ENCODE measurements at regions not wholly inside any gene's neighbourhood (a gene's known extent, or its start where the extent isn't known, plus 50 kb on each side); places are given as distances from the start of the nearest gene placed in this dataset.

DNA sequence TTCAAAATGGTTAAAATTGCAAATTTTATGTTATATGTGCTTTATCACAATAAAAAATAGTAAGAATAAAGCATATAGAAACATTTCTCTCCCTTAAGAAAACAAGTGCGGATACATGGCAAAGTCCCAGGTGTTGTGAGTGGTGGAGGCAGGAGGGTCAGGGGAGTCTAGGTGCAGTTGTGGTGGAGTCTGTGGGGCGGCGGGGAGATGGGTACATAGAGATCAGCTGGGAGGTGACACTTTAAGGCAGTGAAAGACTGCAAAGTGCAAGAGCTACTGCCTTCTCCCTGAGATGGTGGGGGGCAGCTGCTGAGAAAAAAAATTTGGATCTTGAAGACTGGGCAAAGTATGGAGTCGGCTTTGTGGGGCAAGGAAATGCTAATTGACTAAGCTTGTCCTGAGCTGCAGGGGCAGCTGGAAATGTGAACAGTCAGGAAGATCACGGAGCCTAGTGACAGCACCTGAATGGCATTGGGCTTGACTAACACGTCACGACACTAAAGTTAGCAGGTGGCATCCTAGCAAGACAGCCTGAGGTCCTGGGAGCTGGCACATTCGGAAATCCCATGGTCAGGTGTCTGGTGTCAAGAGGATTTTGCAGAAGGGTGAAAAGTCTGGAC is 72.9 kb upstream of the IRS2 start:
- H3K36me3 Mint-ChIP-seq (ENCODE audit: insufficient read depth in 1 of 3, low read depth in 3 of 3): no peaks in the 10 kb centered on the region
- TF ChIP-seq, protein P1, sequence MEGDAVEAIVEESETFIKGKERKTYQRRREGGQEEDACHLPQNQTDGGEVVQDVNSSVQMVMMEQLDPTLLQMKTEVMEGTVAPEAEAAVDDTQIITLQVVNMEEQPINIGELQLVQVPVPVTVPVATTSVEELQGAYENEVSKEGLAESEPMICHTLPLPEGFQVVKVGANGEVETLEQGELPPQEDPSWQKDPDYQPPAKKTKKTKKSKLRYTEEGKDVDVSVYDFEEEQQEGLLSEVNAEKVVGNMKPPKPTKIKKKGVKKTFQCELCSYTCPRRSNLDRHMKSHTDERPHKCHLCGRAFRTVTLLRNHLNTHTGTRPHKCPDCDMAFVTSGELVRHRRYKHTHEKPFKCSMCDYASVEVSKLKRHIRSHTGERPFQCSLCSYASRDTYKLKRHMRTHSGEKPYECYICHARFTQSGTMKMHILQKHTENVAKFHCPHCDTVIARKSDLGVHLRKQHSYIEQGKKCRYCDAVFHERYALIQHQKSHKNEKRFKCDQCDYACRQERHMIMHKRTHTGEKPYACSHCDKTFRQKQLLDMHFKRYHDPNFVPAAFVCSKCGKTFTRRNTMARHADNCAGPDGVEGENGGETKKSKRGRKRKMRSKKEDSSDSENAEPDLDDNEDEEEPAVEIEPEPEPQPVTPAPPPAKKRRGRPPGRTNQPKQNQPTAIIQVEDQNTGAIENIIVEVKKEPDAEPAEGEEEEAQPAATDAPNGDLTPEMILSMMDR (conservative IDR thresholded peaks at IDR 0.05): no peak
- Histone ChIP-seq H4K91ac (ENCODE audit: insufficient read length, low read depth, low read length) (no peak overlapping the region), H4K8ac (replicated peaks; ENCODE audit: insufficient read length, low read depth, low read length) (no peak overlapping the region), H3K27me3 (ENCODE audit: insufficient read depth, low read length) (no peaks in the 10 kb centered on the region), H3K4me2 (ENCODE audit: insufficient read depth, insufficient read length, low read length) (no peak overlapping the region), H2AFZ (ENCODE audit: low read length) (no peak overlapping the region), H3K9me3 (ENCODE audit: control insufficient read depth, low read depth, low read length) (no peaks in the 10 kb centered on the region), H3K56ac (ENCODE audit: insufficient read length, low read depth, low read length) (no peak overlapping the region), H3K4me1 (ENCODE audit: insufficient read depth, low read length) (peaks cover 3% of the 10 kb centered on the region; the same call in 1 of the 2 replicates), H2BK120ac (ENCODE audit: low read depth, low read length, poor library complexity, severe bottlenecking) (no peak overlapping the region), H3K18ac (ENCODE audit: insufficient read length, low read depth, low read length) (no peak overlapping the region), H4K5ac (ENCODE audit: insufficient read length, low read depth, low read length) (no peak overlapping the region), H3K79me2 (ENCODE audit: insufficient read depth, low read length) (no peaks in the 10 kb centered on the region), H2BK15ac (ENCODE audit: low read depth, low read length) (no peak overlapping the region), H3K14ac (ENCODE audit: insufficient read depth, low read length) (no peak overlapping the region), H3K9ac (ENCODE audit: extremely low read depth, insufficient read length, low read length) (no peak overlapping the region), H4K20me1 (ENCODE audit: control insufficient read depth, insufficient read depth, insufficient read length) (no peaks in the 10 kb centered on the region), H3K23ac (ENCODE audit: insufficient read length, low read depth, low read length) (no peak overlapping the region), H3K79me1 (ENCODE audit: insufficient read depth, low read depth, low read length, poor library complexity, severe bottlenecking) (no peaks in the 10 kb centered on the region), H2AK5ac (ENCODE audit: insufficient read length, low read length) (no peak overlapping the region), H3T11ph (ENCODE audit: low read length) (no peak overlapping the region), H2BK12ac (ENCODE audit: insufficient read length, low read depth, low read length) (no peak overlapping the region), H3K23me2 (ENCODE audit: insufficient read length, low read depth, low read length, poor library complexity, severe bottlenecking) (no peaks in the 10 kb centered on the region), H3K4ac (ENCODE audit: low read depth, low read length) (no peak overlapping the region), H3K27ac (ENCODE audit: insufficient read length, low read depth, low read length) (no peak overlapping the region), H2BK5ac (ENCODE audit: insufficient read length, low read length) (no peak overlapping the region), H2BK20ac (ENCODE audit: low read depth, low read length, poor library complexity, severe bottlenecking) (no peak overlapping the region)
- peaks cover 20 to 23% of the 10 kb centered on the region in 2 experiments for H3K4me1 Mint-ChIP-seq
- no peaks in the 10 kb centered on the region for H3K9me3 Mint-ChIP-seq
- no CpG with 5 or more reads among the region's 8 CpGs for WGBS (ENCODE audit: extremely low coverage, insufficient read length, low lambda C conversion rate)
- H3K4me3 Mint-ChIP-seq: no peak overlapping the region
- no peak overlapping the region for H3K27ac Mint-ChIP-seq
- no peak for DNase-seq
- no peaks in the 10 kb centered on the region; the same call in 1 of the 2 replicates for H3K27me3 Mint-ChIP-seq (ENCODE audit: low read depth)
